Retinal pigment epithelial cell (primary cell): ENCODE measurements at regions not wholly inside any gene's neighbourhood (a gene's known extent, or its start where the extent isn't known, plus 50 kb on each side); places are given as distances from the start of the nearest gene placed in this dataset.
"Not testable (repeated sequence)": the region's sequence is repeated elsewhere in the genome, so short reads cannot be mapped to it uniquely, and the experiment has no call there.

Experiments
- DNase-seq: peaks from one replicate; pipeline ENCODE4 v3.0.0-alpha.2; 2010; ENCODE audit warnings: low read depth
- H3K4me3 ChIP-seq: 2 replicates; pipeline ENCODE4 v1.5.1; 2011; ENCODE audit warnings: mild to moderate bottlenecking, low read length, control low read depth, moderate library complexity
- CTCF ChIP-seq: conservative IDR thresholded peaks from 2 replicates; pipeline ENCODE4 v1.5.1; 2011; ENCODE audit warnings: low read depth, low read length, control low read depth, inconsistent platforms

GRCh38 chr3:152139651-152140050 is 129.1 kb upstream of the MBNL1 start:
- H3K4me3 ChIP-seq, result no peak overlapping the region
- DNase-seq, result no peak
- TF ChIP-seq CTCF, result no peak

GRCh38 chr3:152146461-152146860 is 122.3 kb upstream of the MBNL1 start:
- DNase-seq, result no peak
- no peak for TF ChIP-seq CTCF
- H3K4me3 ChIP-seq, result no peak overlapping the region

GRCh38 chr3:152147748-152148147 is 121.0 kb upstream of the MBNL1 start:
- no peak for TF ChIP-seq CTCF
- DNase-seq, result no peak
- no peak overlapping the region for H3K4me3 ChIP-seq

- no peak overlapping the region for H3K4me3 ChIP-seq
- DNase-seq, result no peak
- no peak for TF ChIP-seq CTCF
Observed at GRCh38 chr3:152148579-152148978, 120.2 kb upstream of the MBNL1 start.

GRCh38 chr3:152149832-152150231 is 118.9 kb upstream of the MBNL1 start:
- DNase-seq, result no peak
- no peak overlapping the region for H3K4me3 ChIP-seq
- TF ChIP-seq CTCF, result no peak

GRCh38 chr3:152151216-152151876 is 117.4 kb upstream of the MBNL1 start:
- no peak overlapping the region for H3K4me3 ChIP-seq
- no peak for TF ChIP-seq CTCF
- no peak for DNase-seq

GRCh38 chr3:152151877-152152765 is 116.6 kb upstream of the MBNL1 start:
- H3K4me3 ChIP-seq, DNase-seq: not testable (repeated sequence)

- not testable (repeated sequence) for DNase-seq, H3K4me3 ChIP-seq
Observed at GRCh38 chr3:152153115-152153514, 115.6 kb upstream of the MBNL1 start.
